HL-60/S4 treated with phorbol 12-myristate 13-acetate at 8.2 ng/mL for 4 days and 3 days (cell line): ENCODE measurements at regions not wholly inside any gene's neighbourhood (a gene's known extent, or its start where the extent isn't known, plus 50 kb on each side); places are given as distances from the start of the nearest gene placed in this dataset.

Experiments
- in situ Hi-C: fragments of 300-500 bp; cut with MboI; formaldehyde crosslinking; loops from 2 replicates; pipeline ENCODE4 v1.15.0; 2022; ENCODE audit warnings: low sequenced_read_pairs

GRCh38 chr10:43963379-43963778 lies 314.7 kb upstream of the ZNF32 start:
- in situ Hi-C loops, result no loop called here

- in situ Hi-C loops, result no loop called here
Measured at GRCh38 chr10:43962346-43963191, 313.9 kb upstream of the ZNF32 start.

GRCh38 chr10:43961523-43962345 lies 313.1 kb upstream of the ZNF32 start:
- in situ Hi-C loops, result no loop called here

GRCh38 chr10:43960981-43961380 lies 312.3 kb upstream of the ZNF32 start:
- in situ Hi-C loops, result no loop called here

DNA sequence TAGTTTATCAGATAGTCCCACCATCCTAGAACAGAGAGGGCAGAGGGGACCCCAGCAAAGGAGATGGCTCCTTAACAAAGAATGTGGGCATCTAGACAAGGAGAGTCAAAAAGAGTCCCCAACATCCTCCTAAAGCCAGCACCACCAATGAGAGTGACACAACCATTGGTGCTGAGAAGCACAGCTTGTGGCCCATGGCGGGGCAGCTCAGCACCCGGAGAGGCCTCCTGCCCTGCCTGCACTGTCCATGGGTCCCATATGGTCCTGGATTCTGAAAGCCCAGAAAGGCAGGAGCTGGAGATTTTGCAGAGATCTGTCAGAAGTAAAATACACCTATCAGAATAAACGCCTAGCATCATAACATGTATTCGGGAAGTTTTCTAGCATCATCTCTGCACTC lies 311.8 kb upstream of the ZNF32 start:
- in situ Hi-C loops, result no loop called here

DNA sequence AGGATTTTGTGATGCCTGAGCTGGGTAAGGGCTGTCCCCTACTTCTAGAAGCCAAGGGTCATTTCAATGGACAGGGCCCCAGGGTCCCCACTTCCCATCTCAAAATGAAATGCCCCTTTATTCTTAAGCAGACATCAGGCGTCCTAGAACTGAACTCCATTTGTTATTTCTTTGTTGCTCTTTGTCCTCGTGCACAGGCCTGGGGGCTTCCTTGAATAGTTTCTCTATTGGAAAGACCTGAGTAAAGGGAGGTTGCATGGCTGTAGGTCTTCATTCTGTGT lies 311.4 kb upstream of the ZNF32 start:
- in situ Hi-C loops, result no loop called here

DNA sequence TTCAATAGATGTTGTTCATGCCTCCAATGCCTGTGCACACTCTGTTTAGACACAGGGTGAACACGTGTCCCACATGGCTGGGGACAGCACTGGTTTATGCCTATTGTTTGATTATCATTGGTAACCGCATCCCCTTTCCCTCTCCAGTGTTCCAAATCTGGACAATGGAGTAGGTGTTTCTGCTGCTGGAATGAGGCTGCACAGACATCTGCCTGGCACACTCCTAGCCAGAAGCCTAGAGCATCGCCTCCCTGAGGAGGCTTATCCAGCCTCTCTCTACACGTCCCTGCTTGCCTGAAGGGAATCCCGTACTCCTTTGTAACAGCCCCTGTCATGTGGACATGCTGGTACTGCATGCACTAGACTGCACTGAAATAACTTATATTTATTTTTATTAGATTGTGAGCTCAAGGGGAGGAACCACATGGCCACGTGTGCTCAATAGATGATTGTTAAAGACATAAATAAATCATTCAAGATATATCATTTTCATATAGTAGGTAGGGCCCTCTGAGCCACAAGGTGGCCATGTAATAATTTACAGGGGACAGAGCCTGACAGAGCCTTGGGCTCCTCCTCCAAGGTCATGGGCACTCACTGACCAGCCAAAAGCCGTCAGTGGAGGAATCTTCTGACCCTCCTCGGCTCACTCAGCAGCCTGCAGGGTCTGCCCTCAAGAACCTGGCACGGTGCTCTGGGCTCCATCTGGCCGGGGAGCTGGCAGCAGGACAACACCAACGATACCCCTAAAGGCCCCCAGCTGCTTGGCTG lies 310.9 kb upstream of the ZNF32 start:
- in situ Hi-C loops, result no loop called here

DNA sequence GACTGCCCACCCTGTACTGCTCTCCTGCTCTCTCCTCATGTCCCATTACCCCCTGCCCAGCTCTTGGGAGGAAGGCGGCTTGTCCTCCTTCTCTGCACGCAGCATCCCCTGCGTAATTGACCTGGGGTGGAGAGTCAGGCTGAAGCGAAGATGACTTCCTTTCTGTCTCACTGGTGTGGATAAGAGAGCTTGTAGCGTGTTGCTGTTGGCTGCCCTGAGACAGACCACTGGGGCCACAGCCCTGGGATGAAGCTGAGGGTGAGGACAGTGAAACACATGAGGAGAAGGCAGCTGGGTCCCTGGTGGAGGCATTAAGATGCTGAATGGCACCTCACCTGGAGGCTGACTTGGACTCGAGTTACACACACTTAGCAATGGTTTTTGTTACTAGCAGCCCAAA lies 310.3 kb upstream of the ZNF32 start:
- in situ Hi-C loops, result no loop called here

DNA sequence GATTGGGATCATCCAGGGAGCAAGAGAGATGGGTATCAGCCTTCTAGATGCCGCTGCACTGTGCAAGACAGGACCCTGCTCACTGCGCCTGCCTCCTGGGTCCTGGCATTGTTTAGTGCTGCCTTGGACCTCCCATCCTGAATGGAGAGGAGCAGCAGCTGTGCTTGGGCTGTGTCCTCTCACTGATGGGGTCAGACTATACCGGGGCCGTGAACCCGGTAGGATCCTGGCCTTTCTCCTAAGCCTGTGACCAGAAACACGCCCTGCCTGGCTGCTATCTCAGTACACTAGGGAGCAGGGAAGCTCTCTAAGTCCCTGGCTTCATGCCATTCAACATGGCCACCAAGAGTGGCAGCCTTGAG lies 309.4 kb upstream of the ZNF32 start:
- in situ Hi-C loops, result no loop called here

- in situ Hi-C loops, result no loop called here
Measured at GRCh38 chr10:43957267-43958070, 308.8 kb upstream of the ZNF32 start.

- in situ Hi-C loops, result no loop called here
Measured at GRCh38 chr10:43955978-43956377, 307.3 kb upstream of the ZNF32 start.

GRCh38 chr10:43955002-43955596 lies 306.4 kb upstream of the ZNF32 start:
- in situ Hi-C loops, result no loop called here

GRCh38 chr10:43953672-43954071 lies 305.0 kb upstream of the ZNF32 start:
- in situ Hi-C loops, result no loop called here

DNA sequence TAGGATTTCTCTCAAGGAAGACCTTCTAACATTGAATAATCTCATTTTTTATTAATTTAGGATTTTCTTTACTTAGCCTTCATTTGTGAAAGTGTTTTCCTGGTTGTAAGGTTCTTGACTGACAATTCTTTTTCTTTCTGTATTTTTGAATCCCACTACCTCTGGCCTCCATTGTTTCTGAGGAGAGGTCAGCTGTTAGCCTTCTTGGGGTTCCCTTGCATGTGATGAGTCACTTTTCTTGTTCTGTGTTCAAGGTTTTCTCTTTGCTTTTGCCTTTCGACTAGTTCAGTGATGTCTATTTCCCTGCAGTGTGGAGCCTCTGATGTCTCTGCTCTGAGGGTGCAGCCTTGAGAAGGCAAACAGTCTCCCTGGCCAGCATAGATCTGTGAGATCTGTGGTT lies 304.1 kb upstream of the ZNF32 start:
- in situ Hi-C loops, result no loop called here

DNA sequence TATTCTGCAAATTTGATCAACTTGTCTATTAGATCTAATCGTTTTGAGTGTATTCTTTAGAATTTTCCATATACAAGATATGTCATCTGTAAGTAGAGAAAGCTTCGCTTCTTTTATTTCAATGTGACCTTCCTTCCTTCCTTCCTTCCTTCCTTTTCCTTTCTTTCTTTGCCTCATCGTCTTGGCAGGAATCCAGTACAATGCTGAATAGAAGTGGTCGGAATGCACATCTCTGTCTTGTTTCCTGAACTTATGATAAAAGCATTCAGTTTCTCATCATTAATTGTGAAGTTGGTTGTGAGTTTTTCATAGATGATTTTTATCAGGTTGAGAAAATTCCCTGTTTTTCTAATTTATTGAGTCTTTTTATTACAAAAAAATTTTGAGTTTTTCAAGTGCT lies 300.7 kb upstream of the ZNF32 start:
- in situ Hi-C loops, result no loop called here

- in situ Hi-C loops, result no loop called here
Measured at GRCh38 chr10:43946445-43946844, 297.8 kb upstream of the ZNF32 start.

- in situ Hi-C loops, result no loop called here
Measured at GRCh38 chr10:43945908-43946307, 297.2 kb upstream of the ZNF32 start.

GRCh38 chr10:43945094-43945730 lies 296.5 kb upstream of the ZNF32 start:
- in situ Hi-C loops, result no loop called here

DNA sequence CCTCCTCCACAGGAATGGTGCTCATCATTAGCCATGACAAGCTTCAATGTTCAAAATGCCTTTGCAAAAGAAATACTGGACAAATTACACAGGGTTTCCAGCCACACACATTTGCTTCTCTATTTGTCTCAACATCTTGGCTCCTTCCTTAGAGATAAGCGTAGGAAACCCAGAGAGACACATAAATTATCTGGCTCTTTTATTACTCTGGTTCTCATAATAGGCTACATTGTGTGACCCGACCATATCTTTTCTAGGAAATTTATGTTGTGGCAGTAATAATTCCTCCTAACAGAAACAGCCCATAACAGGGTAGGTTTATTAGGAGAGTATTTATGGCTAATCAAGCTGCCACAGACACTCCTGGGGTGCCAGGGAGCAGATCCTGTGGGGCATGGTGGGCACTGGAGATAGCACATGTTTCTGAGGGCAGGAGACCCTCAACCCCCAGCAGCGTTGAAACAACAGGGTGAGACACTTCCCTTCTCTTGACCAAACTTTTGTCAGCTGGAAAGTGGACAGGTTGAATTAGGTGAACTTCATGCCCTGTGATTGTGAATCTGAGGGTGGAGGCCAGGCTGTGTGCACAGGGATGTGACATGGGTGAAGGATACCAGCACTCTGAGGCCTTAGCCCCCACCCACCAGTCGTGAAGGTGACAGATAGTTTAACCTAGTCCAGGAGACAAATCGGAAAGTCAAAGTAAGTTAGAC lies 295.9 kb upstream of the ZNF32 start:
- in situ Hi-C loops, result no loop called here
